HK-2 (cell line): ENCODE measurements at regions not wholly inside any gene's neighbourhood (a gene's known extent, or its start where the extent isn't known, plus 50 kb on each side); places are given as distances from the start of the nearest gene placed in this dataset.
"Not testable (repeated sequence)": the region's sequence is repeated elsewhere in the genome, so short reads cannot be mapped to it uniquely, and the experiment has no call there.

Source experiments
- DNase-seq: peaks from one replicate; pipeline ENCODE4 v3.0.0-alpha.2; 2018; ENCODE audit not compliant: unreplicated experiment

- DNase-seq: no peak
These were observed 204.5 kb downstream of the SREK1 start for GRCh38 chr5:66348387-66349125.

GRCh38 chr5:66351813-66352212 lies 207.7 kb downstream of the SREK1 start:
- no peak for DNase-seq

DNA sequence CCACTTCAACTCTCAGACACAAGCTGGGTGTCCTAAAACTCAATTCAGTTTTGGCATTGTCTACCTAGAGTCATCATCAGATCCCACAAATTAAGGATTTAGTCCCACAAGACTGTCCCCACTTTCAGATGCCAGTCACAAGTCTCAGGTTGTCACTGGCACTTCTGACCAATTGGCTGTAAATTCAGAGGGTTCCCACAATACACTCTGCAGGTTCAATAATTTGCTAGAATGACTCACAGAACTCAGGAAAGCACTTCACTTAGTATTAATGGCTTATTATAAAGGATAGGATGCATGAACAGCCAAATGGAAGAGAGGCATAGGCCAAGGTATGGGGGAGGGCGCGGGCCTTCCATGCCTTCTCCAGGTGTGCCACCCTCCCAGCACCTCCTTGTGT lies 209.1 kb downstream of the SREK1 start:
- DNase-seq: no peak

DNA sequence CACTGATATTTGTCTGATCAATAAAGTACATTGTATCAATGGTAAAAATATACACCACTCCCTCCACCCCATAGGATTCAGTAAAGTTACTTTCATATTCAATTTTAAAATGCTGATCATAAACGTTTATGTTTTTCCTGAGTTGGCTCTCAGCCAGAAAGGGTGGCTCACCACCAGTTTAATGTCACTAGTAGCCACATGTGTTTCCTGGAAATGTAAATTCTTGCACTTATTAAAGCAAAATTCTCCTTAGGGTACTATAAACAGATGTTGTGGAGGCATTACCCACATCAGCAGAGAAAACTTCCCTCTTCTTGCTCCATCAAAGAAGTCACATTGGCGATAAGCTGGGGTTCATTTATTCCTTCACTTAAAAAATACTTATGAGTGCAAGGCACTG lies 210.3 kb downstream of the SREK1 start:
- no peak for DNase-seq

- no peak for DNase-seq
These were observed 212.0 kb downstream of the SREK1 start for GRCh38 chr5:66356011-66356565.

DNA sequence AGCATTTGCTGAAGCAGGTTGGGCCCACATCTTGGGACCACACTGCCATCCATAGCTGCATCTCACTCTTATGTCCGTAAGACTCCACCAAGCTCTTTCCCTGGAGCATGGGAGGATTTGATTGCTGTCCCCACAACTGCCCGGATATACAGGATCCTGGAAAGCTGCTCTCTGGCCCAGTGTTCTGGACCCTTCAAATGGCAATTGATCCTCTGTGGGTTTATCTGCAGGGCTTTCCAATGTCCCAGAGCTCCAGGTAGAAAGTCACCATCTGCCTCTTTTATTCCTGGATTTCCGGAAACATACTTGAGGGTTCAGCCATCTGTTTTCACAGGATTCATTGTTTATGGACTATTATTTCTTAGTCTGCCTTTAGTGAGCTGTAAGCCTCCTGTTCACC lies 214.6 kb downstream of the SREK1 start:
- no peak for DNase-seq

GRCh38 chr5:66361070-66361469 lies 217.0 kb downstream of the SREK1 start:
- DNase-seq: no peak

DNA sequence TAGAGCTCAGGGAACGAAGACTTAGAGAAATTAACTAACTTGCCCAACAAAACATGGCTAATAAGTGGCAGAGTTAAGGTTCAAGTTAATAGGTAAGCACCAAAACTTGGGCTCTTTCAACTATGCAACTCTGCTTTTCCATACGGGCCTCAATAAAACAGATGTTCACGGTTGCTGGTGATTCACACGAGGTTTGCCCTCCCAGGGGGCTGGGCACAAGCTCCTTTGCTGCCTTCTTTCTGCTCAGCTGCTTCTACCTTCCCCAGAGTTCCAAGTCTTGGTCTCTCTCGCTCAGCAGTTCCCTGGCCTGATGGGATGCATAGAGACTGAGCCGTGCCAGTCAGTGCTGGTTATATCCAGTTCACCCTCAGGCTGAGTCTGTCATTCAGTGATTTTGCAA lies 217.9 kb downstream of the SREK1 start:
- no peak for DNase-seq

- no peak for DNase-seq
These were observed 218.6 kb downstream of the SREK1 start for GRCh38 chr5:66362687-66363086.

DNA sequence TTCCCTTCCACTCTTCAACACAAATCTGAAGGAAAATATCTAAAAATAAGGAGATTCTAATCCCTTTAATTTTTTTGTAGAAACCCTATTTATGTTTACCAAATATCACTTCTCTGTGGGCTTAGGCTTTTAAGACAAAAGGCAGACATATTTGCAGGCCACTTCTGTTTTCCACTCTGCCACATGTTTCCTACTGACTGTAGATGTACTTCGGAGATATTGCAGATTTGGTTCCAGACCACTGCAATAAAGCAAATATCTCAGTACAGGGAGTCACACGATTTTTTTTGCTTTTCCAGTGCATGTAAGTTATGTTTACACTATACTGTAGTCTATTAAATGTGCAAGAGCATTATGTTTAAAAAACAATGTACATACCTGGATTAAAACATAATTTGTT lies 219.0 kb downstream of the SREK1 start:
- DNase-seq: no peak

DNA sequence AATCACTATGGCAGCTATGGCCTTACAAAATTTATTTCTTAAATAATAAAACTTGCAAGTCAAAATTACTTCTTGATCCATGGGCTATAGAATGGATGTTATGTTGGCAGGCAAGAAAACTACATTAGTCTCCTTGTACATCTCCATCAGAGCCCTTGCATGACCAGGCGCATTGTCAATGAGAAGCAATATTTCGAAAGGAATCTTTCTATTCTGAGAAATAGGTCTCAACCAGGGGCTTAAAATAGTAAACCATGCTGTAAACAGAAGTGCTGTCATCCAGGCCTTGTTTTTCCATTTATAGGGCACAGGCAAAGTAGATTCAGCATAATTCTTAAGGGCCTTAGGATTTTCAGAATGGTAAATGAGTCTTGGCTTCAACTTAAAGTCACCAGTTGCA lies 220.1 kb downstream of the SREK1 start:
- no peak for DNase-seq

- DNase-seq: no peak
These were observed 221.9 kb downstream of the SREK1 start for GRCh38 chr5:66365981-66366380.

GRCh38 chr5:66367814-66368541 lies 223.9 kb downstream of the SREK1 start:
- no peak for DNase-seq

- no peak for DNase-seq
These were observed 224.7 kb downstream of the SREK1 start for GRCh38 chr5:66368811-66369210.

DNA sequence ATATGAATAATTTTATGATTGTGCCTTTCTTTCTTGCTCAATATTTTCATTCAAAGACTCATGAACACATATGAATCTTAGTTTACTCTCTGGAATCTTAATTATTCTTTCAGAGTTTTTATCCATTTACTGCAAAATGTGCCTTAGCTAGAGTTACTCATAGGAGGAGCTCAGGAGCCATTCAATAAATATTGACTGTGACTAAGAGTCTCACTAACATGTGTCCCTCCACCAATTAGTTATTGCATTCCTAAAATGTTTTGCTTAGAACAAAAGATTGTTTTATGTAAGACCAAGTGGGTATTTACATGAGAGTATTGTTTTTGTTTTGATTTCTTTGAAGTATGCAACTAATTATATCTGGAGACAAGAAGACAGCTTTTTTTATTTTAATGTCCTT lies 218.4 kb upstream of the MAST4 start:
- DNase-seq: no peak

GRCh38 chr5:66378407-66378806 lies 217.8 kb upstream of the MAST4 start:
- no peak for DNase-seq

GRCh38 chr5:66382152-66382551 lies 214.0 kb upstream of the MAST4 start:
- no peak for DNase-seq

- not testable (repeated sequence) for DNase-seq
These were observed 191.0 kb upstream of the MAST4 start for GRCh38 chr5:66405145-66405544.

- no peak for DNase-seq
These were observed 189.3 kb upstream of the MAST4 start for GRCh38 chr5:66406761-66407336.

DNA sequence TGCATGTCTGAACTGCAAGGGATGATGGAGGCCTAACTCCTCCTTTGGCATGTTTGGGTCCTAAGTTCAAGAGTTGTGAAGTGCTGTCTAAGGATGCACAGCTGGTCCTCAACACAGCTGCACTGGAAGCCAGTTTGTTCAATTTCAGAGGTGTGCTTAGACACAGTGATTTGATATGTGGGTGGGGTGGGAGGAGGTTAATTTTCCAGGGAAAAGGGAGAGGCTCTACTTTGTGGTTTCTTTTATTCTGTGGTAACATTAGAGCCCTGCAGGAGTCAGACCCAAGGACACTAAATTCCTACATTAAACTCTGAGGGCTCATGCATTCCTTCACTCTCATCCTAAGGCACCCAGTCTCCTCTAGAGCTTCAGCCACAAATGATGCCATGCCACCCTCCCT lies 188.4 kb upstream of the MAST4 start:
- no peak for DNase-seq

- DNase-seq: no peak
These were observed 187.6 kb upstream of the MAST4 start for GRCh38 chr5:66408576-66408975.

DNA sequence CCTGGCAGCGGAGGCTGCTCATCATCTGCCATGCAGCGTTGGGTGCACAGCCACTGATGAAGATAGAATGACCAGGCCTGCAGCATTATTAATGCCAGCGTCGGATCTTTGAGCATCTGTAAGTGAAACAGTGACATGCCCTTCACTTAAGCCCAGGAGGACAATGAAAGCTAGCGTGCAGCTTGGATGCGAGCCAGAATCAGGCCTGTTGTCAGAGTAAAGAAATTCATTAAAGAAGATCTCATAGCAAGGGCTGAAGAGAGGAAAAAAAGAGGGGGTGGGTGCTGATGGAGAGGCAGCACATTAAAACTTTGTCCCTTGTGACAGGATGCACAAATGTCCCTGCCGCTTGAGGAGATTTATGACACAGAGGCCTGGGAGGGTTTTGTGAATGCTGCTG lies 186.1 kb upstream of the MAST4 start:
- no peak for DNase-seq

- DNase-seq: no peak
These were observed 184.5 kb upstream of the MAST4 start for GRCh38 chr5:66411701-66412100.
